PC-3 (cell line): ENCODE measurements at regions not wholly inside any gene's neighbourhood (a gene's known extent, or its start where the extent isn't known, plus 50 kb on each side); places are given as distances from the start of the nearest gene placed in this dataset.

ENCODE experiments used
- ATAC-seq: fragments of 200-7000 bp; cut with Tn5 transposase; 2 replicates; pipeline ENCODE4 v1.9.1; 2020; ENCODE audit warnings: mild to moderate bottlenecking, moderate library complexity
- BruUV-seq: library from RNA; stranded (reverse); fragments of 400-500 nt; replicated peaks from 2 replicates; lab custom pipeline; 2021; lab: Mats Ljungman, UMichigan
- CTCF ChIA-PET: fragments of 300-600 bp; sonication (Branson Sonifier 250); formaldehyde crosslinking; loops from one replicate; lab custom pipeline; 2022; ENCODE audit warnings: antibody characterized with exemption; lab: Charles Lee
- POLR2A ChIA-PET: fragments of 300-600 bp; sonication (Branson Sonifier 250); formaldehyde crosslinking; loops from one replicate; lab custom pipeline; 2022; ENCODE audit warnings: antibody characterized with exemption; ENCODE audit not compliant: unreplicated experiment; lab: Charles Lee
- DNase-seq: peaks from one replicate; pipeline ENCODE4 v3.0.0-alpha.2; 2015
- H2AFZ ChIP-seq: fragments of 300-600 bp; sonication (generic); 2 replicates; pipeline ENCODE4 v1.6.0; 2016; ENCODE audit warnings: antibody characterized with exemption, low read length
- H3F3A ChIP-seq: fragments of 300-600 bp; sonication (generic); one replicate; pipeline ENCODE4 v1.6.0; 2017; ENCODE audit warnings: antibody characterized with exemption, low read length, control low read depth, mild to moderate bottlenecking; ENCODE audit not compliant: unreplicated experiment
- H3K27ac ChIP-seq: fragments of 300-600 bp; sonication (generic); 2 replicates; pipeline ENCODE4 v1.5.1; 2016; ENCODE audit warnings: mild to moderate bottlenecking, low read length
- H3K27me3 ChIP-seq: fragments of 300-600 bp; sonication (generic); 2 replicates; pipeline ENCODE4 v1.6.1; 2016; ENCODE audit warnings: low read length, mixed read lengths
- H3K36me3 ChIP-seq: fragments of 300-600 bp; sonication (generic); 2 replicates; pipeline ENCODE4 v1.6.1; 2016; ENCODE audit warnings: low read depth, mixed run types, low read length, mixed read lengths
- H3K4me1 ChIP-seq: fragments of 300-600 bp; sonication (generic); 2 replicates; pipeline ENCODE4 v1.5.1; 2016; ENCODE audit warnings: low read length; ENCODE audit not compliant: insufficient read depth
- H3K4me2 ChIP-seq: fragments of 300-600 bp; sonication (generic); 2 replicates; pipeline ENCODE4 v1.6.0; 2016; ENCODE audit warnings: low read length
- H3K4me3 ChIP-seq: fragments of 300-600 bp; sonication (generic); 2 replicates; pipeline ENCODE4 v1.5.1; 2016; ENCODE audit warnings: mild to moderate bottlenecking, low read length, mixed read lengths
- H3K79me2 ChIP-seq: fragments of 300-600 bp; sonication (generic); 2 replicates; pipeline ENCODE4 v1.6.1; 2017; ENCODE audit warnings: low read length, mixed read lengths
- H3K9ac ChIP-seq: fragments of 300-600 bp; sonication (generic); 2 replicates; pipeline ENCODE4 v1.6.0; 2016; ENCODE audit warnings: mild to moderate bottlenecking, low read length
- H3K9me2 ChIP-seq: fragments of 300-600 bp; sonication (generic); replicated peaks from 2 replicates; pipeline ENCODE4 v1.6.1; 2016; ENCODE audit warnings: mixed run types, low read length, mixed read lengths
- H3K9me3 ChIP-seq: fragments of 300-600 bp; sonication (generic); 2 replicates; pipeline ENCODE4 v1.6.1; 2016; ENCODE audit warnings: low read length, mixed read lengths
- H4K20me1 ChIP-seq: fragments of 300-600 bp; sonication (generic); 2 replicates; pipeline ENCODE4 v1.6.1; 2016; ENCODE audit warnings: low read length, mixed read lengths
- EZH2 ChIP-seq: fragments of 300-600 bp; sonication (generic); IDR thresholded peaks from one replicate; pipeline ENCODE4 v1.6.1; 2017; ENCODE audit warnings: antibody characterized with exemption, mild to moderate bottlenecking, low read length; ENCODE audit not compliant: unreplicated experiment
- EZH2phosphoT487 ChIP-seq: fragments of 300-600 bp; sonication (generic); IDR thresholded peaks from 2 replicates; pipeline ENCODE4 v1.6.1; 2018; ENCODE audit warnings: mild to moderate bottlenecking, antibody characterized with exemption, low read length, borderline replicate concordance
- intact Hi-C: fragments of 100-400 bp; cut with micrococcal nuclease; formaldehyde crosslinking; loops from 2 replicates; pipeline ENCODE4 v1.9.0; 2023
- TF ChIP-seq, protein P1 (sequence below): fragments of 300-600 bp; sonication (generic); conservative IDR thresholded peaks from 2 replicates; pipeline ENCODE4 v1.5.1; 2017; ENCODE audit warnings: antibody characterized with exemption, low read depth, mild to moderate bottlenecking, low read length

DNA sequence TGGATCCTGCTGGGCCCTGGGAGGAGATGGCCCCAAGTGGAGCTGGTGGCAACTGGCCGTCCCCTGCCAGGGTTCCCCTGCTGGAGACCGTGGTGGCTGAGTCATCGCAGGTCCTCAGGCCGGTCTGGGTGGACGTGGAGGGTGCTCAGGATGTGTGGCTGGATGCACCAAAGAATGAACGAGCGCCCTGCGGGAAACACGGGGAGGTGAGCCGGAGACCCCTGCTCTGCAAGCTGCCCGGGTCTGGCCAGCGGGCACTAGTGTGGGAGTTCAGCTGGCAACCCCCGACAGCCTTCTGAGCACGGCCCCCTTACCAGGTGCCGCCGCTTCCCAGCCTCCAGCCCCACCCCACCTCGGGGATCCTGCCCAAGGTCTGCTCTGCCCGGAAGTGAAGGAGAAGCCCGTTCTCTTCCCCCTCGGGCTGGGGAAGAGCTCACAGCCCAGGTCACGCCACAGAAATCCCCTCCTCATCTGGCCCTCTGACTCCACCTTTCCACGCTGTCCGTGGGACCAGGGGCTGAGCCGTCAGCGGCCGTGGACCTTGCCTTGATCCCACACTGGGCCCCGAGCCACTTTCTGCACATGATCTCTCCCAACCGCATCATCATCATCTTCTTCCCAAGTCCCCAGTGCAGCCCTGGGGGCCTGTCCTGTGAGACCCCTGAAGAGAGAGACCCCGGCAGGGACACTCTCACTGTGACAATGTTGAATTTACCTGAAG, 165.5 kb downstream of the KIF26A start:
- H3K9me2 ChIP-seq, result no peaks in the 10 kb centered on the region
- no peak for ATAC-seq
- no peaks in the 10 kb centered on the region for H4K20me1 ChIP-seq
- no peak overlapping the region for H3K4me2 ChIP-seq
- no peak for DNase-seq
- no peaks in the 10 kb centered on the region for H3K9me3 ChIP-seq
- no peak overlapping the region for H3K4me3 ChIP-seq
- H3F3A ChIP-seq, result no peaks in the 10 kb centered on the region
- ChIA-PET CTCF (no interaction called here), POLR2A (no interaction called here)
- peaks cover 34% of the 10 kb centered on the region; the same call in 1 of the 2 replicates for H3K27me3 ChIP-seq
- H3K79me2 ChIP-seq, result no peaks in the 10 kb centered on the region
- intact Hi-C loops, result no loop called here
- no peaks in the 10 kb centered on the region for H3K36me3 ChIP-seq
- H3K4me1 ChIP-seq, result no peaks in the 10 kb centered on the region
- TF ChIP-seq EZH2 (no peak), EZH2phosphoT487 (no peak)
- TF ChIP-seq, protein P1, sequence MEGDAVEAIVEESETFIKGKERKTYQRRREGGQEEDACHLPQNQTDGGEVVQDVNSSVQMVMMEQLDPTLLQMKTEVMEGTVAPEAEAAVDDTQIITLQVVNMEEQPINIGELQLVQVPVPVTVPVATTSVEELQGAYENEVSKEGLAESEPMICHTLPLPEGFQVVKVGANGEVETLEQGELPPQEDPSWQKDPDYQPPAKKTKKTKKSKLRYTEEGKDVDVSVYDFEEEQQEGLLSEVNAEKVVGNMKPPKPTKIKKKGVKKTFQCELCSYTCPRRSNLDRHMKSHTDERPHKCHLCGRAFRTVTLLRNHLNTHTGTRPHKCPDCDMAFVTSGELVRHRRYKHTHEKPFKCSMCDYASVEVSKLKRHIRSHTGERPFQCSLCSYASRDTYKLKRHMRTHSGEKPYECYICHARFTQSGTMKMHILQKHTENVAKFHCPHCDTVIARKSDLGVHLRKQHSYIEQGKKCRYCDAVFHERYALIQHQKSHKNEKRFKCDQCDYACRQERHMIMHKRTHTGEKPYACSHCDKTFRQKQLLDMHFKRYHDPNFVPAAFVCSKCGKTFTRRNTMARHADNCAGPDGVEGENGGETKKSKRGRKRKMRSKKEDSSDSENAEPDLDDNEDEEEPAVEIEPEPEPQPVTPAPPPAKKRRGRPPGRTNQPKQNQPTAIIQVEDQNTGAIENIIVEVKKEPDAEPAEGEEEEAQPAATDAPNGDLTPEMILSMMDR, result no peak
- BruUV-seq, result no TSS peak
- no peak overlapping the region for H3K9ac ChIP-seq
- H2AFZ ChIP-seq, result no peak overlapping the region
- no peak overlapping the region for H3K27ac ChIP-seq

DNA sequence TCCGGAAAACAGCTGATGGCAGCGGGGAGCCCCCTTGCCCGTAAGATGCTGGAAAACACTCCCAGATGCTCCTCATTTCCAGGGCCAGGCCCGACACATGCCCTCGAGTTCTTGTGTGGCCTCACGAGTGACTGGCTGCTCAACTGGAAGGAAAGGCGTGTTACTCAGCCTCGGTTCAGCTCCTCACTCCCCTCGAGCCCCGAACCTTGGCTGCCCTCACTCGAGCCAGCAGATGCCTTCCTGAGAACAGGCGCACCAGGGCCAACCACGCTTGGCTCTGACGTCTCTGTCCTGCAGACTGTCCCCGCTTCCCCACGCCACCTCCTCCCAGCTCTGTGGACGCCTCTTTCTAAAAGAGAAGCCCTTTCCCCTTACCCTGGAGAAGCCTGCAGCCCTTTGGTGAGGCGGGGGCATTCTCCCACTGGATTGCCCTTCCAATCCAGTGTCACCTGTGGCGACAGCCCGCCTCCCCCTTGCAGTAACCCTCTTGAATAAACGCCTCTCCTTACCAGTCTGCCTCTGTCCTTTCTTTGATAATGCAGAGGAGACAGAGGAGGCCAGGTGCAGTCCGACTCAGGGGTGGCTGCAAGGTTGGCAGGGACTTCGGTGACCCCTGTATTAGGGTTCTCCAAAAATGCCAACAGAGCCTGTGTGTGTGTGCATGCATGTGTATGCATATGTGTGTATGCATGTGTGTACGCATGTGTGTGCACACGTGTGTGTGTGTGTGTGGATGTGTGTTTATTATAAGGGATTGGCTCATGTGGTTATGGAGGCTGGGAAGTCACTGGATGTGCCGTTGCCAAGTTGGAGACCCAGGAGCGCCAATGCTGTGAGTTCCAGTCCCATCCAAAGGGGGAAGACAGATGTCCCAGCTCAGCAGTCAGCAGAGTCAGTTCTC, 166.3 kb downstream of the KIF26A start:
- Histone ChIP-seq H3K27ac (no peak overlapping the region), H3K4me3 (no peak overlapping the region), H3F3A (no peaks in the 10 kb centered on the region), H3K4me1 (no peaks in the 10 kb centered on the region), H3K79me2 (no peaks in the 10 kb centered on the region), H2AFZ (no peak overlapping the region), H3K9me3 (no peaks in the 10 kb centered on the region), H3K27me3 (peaks cover 34% of the 10 kb centered on the region; the same call in 1 of the 2 replicates), H3K9ac (no peak overlapping the region), H3K36me3 (no peaks in the 10 kb centered on the region), H3K9me2 (no peaks in the 10 kb centered on the region), H3K4me2 (no peak overlapping the region), H4K20me1 (no peaks in the 10 kb centered on the region)
- POLR2A ChIA-PET, result no interaction called here
- no peak for TF ChIP-seq EZH2
- TF ChIP-seq, protein P1, result no peak
- TF ChIP-seq EZH2phosphoT487, result no peak
- CTCF ChIA-PET, result no interaction called here
- no peak for DNase-seq
- no peak for ATAC-seq
- BruUV-seq, result no TSS peak
- intact Hi-C loops, result no loop called here
